K562 (cell line): ENCODE measurements at regions not wholly inside any gene's neighbourhood (a gene's known extent, or its start where the extent isn't known, plus 50 kb on each side); places are given as distances from the start of the nearest gene placed in this dataset.

ENCODE experiments used
- ATAC-seq: fragments of 200-7000 bp; cut with Tn5 transposase; 3 replicates; pipeline ENCODE4 v1.9.1; 2020; ENCODE audit warnings: moderate library complexity
- BruUV-seq: library from RNA; stranded (reverse); fragments of 400-500 nt; replicated peaks from 2 replicates; lab custom pipeline; 2021; lab: Mats Ljungman, UMichigan
- CTCF ChIA-PET: fragments of 300-600 bp; formaldehyde crosslinking; extraction: SDS; loops from one replicate; lab custom pipeline; 2021; ENCODE audit warnings: low intra/inter-chr PET ratio; lab: Yijun Ruan, JAX
- POLR2A ChIA-PET: fragments of 300-600, 350-650 bp; sonication (Branson Sonifier 250); formaldehyde crosslinking; extraction: SDS; loops from one replicate; lab custom pipeline; 2021; ENCODE audit warnings: antibody characterized with exemption, inconsistent platforms; lab: Yijun Ruan, JAX
- DNase-seq, 4 experiments: peaks; one replicate each; pipeline versions ENCODE4 v3.0.0 to v3.0.0-alpha.2; 2011 to 2018; ENCODE audit warnings: low spot score in 3 of 4, mixed read lengths in 3 of 4; ENCODE audit errors: extremely low read depth in 1 of 4
- FAIRE-seq: peaks from 2 replicates; lab custom pipeline; 2011; peaks lifted over from hg19 to GRCh38; lab: Jason Lieb, UNC
- H2AFZ ChIP-seq: 2 replicates; pipeline ENCODE4 v1.6.0; 2011; ENCODE audit warnings: low read depth, low read length, control low read depth, inconsistent platforms
- H3K27ac ChIP-seq: fragments of 200-600 bp; 3 replicates; pipeline ENCODE4 v1.8.0; 2011; ENCODE audit warnings: low read depth, mild to moderate bottlenecking, control low read depth, inconsistent platforms, low read length, moderate library complexity, mixed read lengths; ENCODE audit errors: extremely low read depth
- H3K27me3 ChIP-seq, 2 experiments: fragments of 300-600 bp in 1 of 2; 2 replicates in 1 of 2; 3 replicates in 1 of 2; pipeline versions ENCODE4 v1.6.0 to v1.8.0; 2011; ENCODE audit warnings: inconsistent platforms in 2 of 2, low read length in 2 of 2, mild to moderate bottlenecking in 1 of 2, mixed read lengths in 1 of 2, moderate library complexity in 1 of 2; ENCODE audit not compliant: control insufficient read depth in 2 of 2, insufficient read depth in 2 of 2
- H3K36me3 ChIP-seq: fragments of 300-600 bp; 3 replicates; pipeline ENCODE4 v1.8.0; 2011; ENCODE audit warnings: mild to moderate bottlenecking, low read length, inconsistent platforms; ENCODE audit not compliant: control insufficient read depth, insufficient read depth
- H3K4me1 ChIP-seq, 2 experiments: fragments of 200-600 bp in 1 of 2; replicated peaks in 1 of 2; 2 replicates in 1 of 2; 3 replicates in 1 of 2; pipeline versions ENCODE4 v1.5.1 to v1.8.0; 2011; ENCODE audit warnings: inconsistent platforms in 2 of 2, low read length in 2 of 2, mild to moderate bottlenecking in 1 of 2, mixed read lengths in 1 of 2, moderate library complexity in 1 of 2; ENCODE audit not compliant: control insufficient read depth in 2 of 2, insufficient read depth in 2 of 2
- H3K4me2 ChIP-seq: 2 replicates; pipeline ENCODE4 v1.6.1; 2011; ENCODE audit warnings: low read length, control low read depth, inconsistent platforms, mixed read lengths; ENCODE audit not compliant: insufficient read depth
- H3K4me3 ChIP-seq: fragments of 200-600 bp; sonication (generic), shearing (Covaris generic); 2 replicates; pipeline ENCODE4 v1.5.1; 2016; ENCODE audit warnings: control low read depth, inconsistent platforms
- H3K79me2 ChIP-seq: fragments of 200-600 bp; 3 replicates; pipeline ENCODE4 v1.8.0; 2011; ENCODE audit warnings: low read length, inconsistent platforms; ENCODE audit not compliant: control insufficient read depth, insufficient read depth
- H3K9ac ChIP-seq, 2 experiments: 2 replicates each; pipeline versions ENCODE4 v1.6.0 to v1.6.1; 2011; ENCODE audit warnings: low read depth in 2 of 2, low read length in 2 of 2, control low read depth in 1 of 2, inconsistent platforms in 1 of 2, mild to moderate bottlenecking in 1 of 2, mixed read lengths in 1 of 2; ENCODE audit not compliant: insufficient read depth in 1 of 2
- H3K9me1 ChIP-seq: one replicate; pipeline ENCODE4 v1.6.0; 2011; ENCODE audit warnings: inconsistent platforms, mild to moderate bottlenecking, low read length, moderate library complexity; ENCODE audit not compliant: control insufficient read depth, insufficient read depth
- H3K9me3 ChIP-seq: replicated peaks from 2 replicates; pipeline ENCODE4 v1.5.1; 2011; ENCODE audit warnings: low read depth, low read length, inconsistent platforms; ENCODE audit not compliant: control insufficient read depth, insufficient read depth
- H4K20me1 ChIP-seq: replicated peaks from 2 replicates; pipeline ENCODE4 v1.6.1; 2011; ENCODE audit warnings: low read length, inconsistent platforms, mixed read lengths; ENCODE audit not compliant: control insufficient read depth, insufficient read depth
- C11orf30 ChIP-seq: fragments of 450-650 bp; IDR thresholded peaks from 2 replicates; pipeline ENCODE4 v1.6.1; 2016; ENCODE audit warnings: low read depth, mild to moderate bottlenecking
- CEBPB ChIP-seq: fragments of 450-650 bp; IDR thresholded peaks from 2 replicates; pipeline ENCODE4 v1.6.1; 2016; ENCODE audit warnings: missing genetic modification characterization, missing compliant biosample characterization
- IFI16 ChIP-seq: fragments of 250-450 bp; sonication (Bioruptor Pico); IDR thresholded peaks from 2 replicates; pipeline ENCODE4 v2.1.2; 2022; ENCODE audit warnings: mild to moderate bottlenecking, inconsistent platforms
- MCM2 ChIP-seq: fragments of 450-650 bp; IDR thresholded peaks from 2 replicates; pipeline ENCODE4 v1.6.1; 2017; ENCODE audit warnings: low read depth, mild to moderate bottlenecking
- NFIX ChIP-seq: fragments of 250-450 bp; sonication (Bioruptor Pico); IDR thresholded peaks from 2 replicates; pipeline ENCODE4 v1.4.0; 2020; ENCODE audit warnings: low read depth, mild to moderate bottlenecking, moderate library complexity
- TRIM24 ChIP-seq, 2 experiments: fragments of 450-650 bp; IDR thresholded peaks; 2 replicates each; pipeline ENCODE4 v1.6.1; 2016
- WHSC1 ChIP-seq: IDR thresholded peaks from one replicate; pipeline ENCODE4 v1.6.1; 2012; ENCODE audit warnings: low read length, control low read depth, inconsistent platforms
- ZC3H11A ChIP-seq: IDR thresholded peaks from 2 replicates; pipeline ENCODE4 v1.6.1; 2012; ENCODE audit warnings: low read depth, low read length, improper control_type of control experiment
- WGBS: fragments of 100-300 bp; shearing (Covaris generic); methylation state at CpG from one replicate; pipeline ENCODE4 v1.1.6; 2016; ENCODE audit warnings: low coverage, mixed read lengths; ENCODE audit not compliant: insufficient coverage; ENCODE audit errors: missing lambda C conversion rate; 5-methylcytosine and 5-hydroxymethylcytosine counted together
- in situ Hi-C: fragments of 300-500 bp; cut with MboI; formaldehyde crosslinking; loops from 4 replicates; pipeline ENCODE4 v1.15.0; 2018; ENCODE audit warnings: inconsistent platforms, mixed read lengths
- intact Hi-C: fragments of 100-400 bp; cut with micrococcal nuclease; formaldehyde crosslinking; loops from 2 replicates; pipeline ENCODE4 v1.14.2; 2022
- TF ChIP-seq, protein P1 (sequence below): fragments of 250-450 bp; sonication (Bioruptor Pico); IDR thresholded peaks from 2 replicates; pipeline ENCODE4 v1.8.0; 2022; ENCODE audit warnings: inconsistent platforms
- TF ChIP-seq, protein P2 (sequence below): fragments of 450-650 bp; IDR thresholded peaks from 2 replicates; pipeline ENCODE4 v1.6.1; 2017; ENCODE audit warnings: antibody characterized with exemption, mild to moderate bottlenecking
- TF ChIP-seq, protein P3 (sequence below): sonication (generic); formaldehyde crosslinking; IDR thresholded peaks from 2 replicates; pipeline ENCODE4 v1.9.0; 2022; ENCODE audit warnings: mild to moderate bottlenecking, missing genetic modification reagents
- TF ChIP-seq, protein P4 (sequence below): fragments of 250-450 bp; sonication (Bioruptor Pico); IDR thresholded peaks from 2 replicates; pipeline ENCODE4 v1.5.0; 2021; ENCODE audit warnings: mild to moderate bottlenecking, borderline replicate concordance
- TF ChIP-seq, protein P5 (sequence below): fragments of 250-450 bp; sonication (Bioruptor Pico); IDR thresholded peaks from 2 replicates; pipeline ENCODE4 v1.8.0; 2021; ENCODE audit warnings: moderate library complexity, mild to moderate bottlenecking, inconsistent platforms

DNA sequence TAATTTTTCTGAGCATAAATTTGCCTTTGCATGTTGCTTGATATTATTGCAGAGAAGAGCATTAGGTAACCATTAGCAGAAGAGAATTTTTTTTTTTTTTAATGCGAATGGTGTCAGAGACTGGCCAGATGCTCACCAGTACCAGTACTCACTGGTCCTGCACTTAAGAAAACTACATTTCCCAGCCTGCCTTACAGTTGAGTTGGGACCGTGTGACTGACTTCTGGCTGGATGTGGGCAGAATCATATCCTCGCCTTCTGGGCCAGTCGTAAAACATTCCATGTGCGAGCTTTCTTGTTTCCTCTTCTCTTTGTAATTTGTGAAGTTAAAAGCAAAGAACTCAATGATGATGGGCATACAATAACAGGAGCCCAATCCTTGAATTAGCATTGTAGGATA lies 132.4 kb downstream of the LRRC30 start (continued):
- TF ChIP-seq, protein P1, sequence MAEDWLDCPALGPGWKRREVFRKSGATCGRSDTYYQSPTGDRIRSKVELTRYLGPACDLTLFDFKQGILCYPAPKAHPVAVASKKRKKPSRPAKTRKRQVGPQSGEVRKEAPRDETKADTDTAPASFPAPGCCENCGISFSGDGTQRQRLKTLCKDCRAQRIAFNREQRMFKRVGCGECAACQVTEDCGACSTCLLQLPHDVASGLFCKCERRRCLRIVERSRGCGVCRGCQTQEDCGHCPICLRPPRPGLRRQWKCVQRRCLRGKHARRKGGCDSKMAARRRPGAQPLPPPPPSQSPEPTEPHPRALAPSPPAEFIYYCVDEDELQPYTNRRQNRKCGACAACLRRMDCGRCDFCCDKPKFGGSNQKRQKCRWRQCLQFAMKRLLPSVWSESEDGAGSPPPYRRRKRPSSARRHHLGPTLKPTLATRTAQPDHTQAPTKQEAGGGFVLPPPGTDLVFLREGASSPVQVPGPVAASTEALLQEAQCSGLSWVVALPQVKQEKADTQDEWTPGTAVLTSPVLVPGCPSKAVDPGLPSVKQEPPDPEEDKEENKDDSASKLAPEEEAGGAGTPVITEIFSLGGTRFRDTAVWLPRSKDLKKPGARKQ (CRISPR knock-in tag): no peak
- TF ChIP-seq, all 486 proteins: peak for 0

DNA sequence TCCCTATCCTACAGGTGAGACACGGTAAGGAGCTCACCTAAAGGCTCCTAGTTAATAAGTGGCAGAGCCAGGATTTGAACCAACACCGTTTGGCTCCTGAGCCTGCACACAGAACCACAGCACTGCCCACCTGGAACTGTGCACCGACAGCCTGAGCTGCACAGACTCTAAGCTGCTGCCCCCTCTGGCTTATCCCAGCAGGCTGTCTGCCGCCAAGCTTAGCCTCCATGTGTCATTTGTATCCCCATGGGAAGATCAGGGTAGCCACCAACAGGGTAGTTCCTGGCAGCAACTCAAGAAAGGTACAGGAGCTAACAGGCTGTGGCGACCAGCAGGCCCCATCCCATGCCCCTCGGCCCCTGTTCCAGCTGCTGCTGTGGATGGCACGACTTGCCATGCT lies 135.7 kb downstream of the LRRC30 start:
- H3K79me2 ChIP-seq: no peaks in the 10 kb centered on the region
- H3K9me1 ChIP-seq: no peaks in the 10 kb centered on the region
- intact Hi-C loops (no loop called here), in situ Hi-C loops (no loop called here)
- no peak overlapping the region for H3K4me3 ChIP-seq
- DNase-seq (no peak), FAIRE-seq (no peak), ATAC-seq (no peak)
- H3K9me3 ChIP-seq: no peaks in the 10 kb centered on the region
- no TSS peak for BruUV-seq
- CTCF ChIA-PET: no interaction called here
- TF ChIP-seq, protein P2, sequence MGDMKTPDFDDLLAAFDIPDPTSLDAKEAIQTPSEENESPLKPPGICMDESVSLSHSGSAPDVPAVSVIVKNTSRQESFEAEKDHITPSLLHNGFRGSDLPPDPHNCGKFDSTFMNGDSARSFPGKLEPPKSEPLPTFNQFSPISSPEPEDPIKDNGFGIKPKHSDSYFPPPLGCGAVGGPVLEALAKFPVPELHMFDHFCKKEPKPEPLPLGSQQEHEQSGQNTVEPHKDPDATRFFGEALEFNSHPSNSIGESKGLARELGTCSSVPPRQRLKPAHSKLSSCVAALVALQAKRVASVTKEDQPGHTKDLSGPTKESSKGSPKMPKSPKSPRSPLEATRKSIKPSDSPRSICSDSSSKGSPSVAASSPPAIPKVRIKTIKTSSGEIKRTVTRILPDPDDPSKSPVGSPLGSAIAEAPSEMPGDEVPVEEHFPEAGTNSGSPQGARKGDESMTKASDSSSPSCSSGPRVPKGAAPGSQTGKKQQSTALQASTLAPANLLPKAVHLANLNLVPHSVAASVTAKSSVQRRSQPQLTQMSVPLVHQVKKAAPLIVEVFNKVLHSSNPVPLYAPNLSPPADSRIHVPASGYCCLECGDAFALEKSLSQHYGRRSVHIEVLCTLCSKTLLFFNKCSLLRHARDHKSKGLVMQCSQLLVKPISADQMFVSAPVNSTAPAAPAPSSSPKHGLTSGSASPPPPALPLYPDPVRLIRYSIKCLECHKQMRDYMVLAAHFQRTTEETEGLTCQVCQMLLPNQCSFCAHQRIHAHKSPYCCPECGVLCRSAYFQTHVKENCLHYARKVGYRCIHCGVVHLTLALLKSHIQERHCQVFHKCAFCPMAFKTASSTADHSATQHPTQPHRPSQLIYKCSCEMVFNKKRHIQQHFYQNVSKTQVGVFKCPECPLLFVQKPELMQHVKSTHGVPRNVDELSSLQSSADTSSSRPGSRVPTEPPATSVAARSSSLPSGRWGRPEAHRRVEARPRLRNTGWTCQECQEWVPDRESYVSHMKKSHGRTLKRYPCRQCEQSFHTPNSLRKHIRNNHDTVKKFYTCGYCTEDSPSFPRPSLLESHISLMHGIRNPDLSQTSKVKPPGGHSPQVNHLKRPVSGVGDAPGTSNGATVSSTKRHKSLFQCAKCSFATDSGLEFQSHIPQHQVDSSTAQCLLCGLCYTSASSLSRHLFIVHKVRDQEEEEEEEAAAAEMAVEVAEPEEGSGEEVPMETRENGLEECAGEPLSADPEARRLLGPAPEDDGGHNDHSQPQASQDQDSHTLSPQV: no peak
- TF ChIP-seq MCM2 (no peak), IFI16 (CRISPR knock-in tag) (no peak), NFIX (no peak), WHSC1 (no peak), CEBPB (tag) (no peak), TRIM24 (IDR thresholded peaks at IDR 0.05) (no peak), C11orf30 (no peak), ZC3H11A (no peak)
- TF ChIP-seq, protein P3, sequence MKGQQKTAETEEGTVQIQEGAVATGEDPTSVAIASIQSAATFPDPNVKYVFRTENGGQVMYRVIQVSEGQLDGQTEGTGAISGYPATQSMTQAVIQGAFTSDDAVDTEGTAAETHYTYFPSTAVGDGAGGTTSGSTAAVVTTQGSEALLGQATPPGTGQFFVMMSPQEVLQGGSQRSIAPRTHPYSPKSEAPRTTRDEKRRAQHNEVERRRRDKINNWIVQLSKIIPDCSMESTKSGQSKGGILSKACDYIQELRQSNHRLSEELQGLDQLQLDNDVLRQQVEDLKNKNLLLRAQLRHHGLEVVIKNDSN (CRISPR knock-in tag): no peak
- TF ChIP-seq, protein P4, sequence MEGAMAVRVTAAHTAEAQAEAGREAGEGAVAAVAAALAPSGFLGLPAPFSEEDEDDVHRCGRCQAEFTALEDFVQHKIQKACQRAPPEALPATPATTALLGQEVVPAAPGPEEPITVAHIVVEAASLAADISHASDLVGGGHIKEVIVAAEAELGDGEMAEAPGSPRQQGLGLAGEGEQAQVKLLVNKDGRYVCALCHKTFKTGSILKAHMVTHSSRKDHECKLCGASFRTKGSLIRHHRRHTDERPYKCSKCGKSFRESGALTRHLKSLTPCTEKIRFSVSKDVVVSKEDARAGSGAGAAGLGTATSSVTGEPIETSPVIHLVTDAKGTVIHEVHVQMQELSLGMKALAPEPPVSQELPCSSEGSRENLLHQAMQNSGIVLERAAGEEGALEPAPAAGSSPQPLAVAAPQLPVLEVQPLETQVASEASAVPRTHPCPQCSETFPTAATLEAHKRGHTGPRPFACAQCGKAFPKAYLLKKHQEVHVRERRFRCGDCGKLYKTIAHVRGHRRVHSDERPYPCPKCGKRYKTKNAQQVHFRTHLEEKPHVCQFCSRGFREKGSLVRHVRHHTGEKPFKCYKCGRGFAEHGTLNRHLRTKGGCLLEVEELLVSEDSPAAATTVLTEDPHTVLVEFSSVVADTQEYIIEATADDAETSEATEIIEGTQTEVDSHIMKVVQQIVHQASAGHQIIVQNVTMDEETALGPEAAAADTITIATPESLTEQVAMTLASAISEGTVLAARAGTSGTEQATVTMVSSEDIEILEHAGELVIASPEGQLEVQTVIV (CRISPR knock-in tag): no peak
- TF ChIP-seq, protein P5, sequence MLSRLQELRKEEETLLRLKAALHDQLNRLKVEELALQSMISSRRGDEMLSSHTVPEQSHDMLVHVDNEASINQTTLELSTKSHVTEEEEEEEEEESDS: no peak
- no peaks in the 10 kb centered on the region for H3K36me3 ChIP-seq
- H3K4me2 ChIP-seq: no peak overlapping the region
- no peak overlapping the region for H3K9ac ChIP-seq
- no peak overlapping the region for H2AFZ ChIP-seq
- POLR2A ChIA-PET: no interaction called here
- H4K20me1 ChIP-seq: no peaks in the 10 kb centered on the region
- no peaks in the 10 kb centered on the region for H3K4me1 ChIP-seq
- WGBS: 0% methylated on average over 7 of the region's 7 CpGs
- H3K27me3 ChIP-seq: no peaks in the 10 kb centered on the region; a peak in 1 of 5 replicates
- H3K27ac ChIP-seq: no peak overlapping the region
